ENCODE measurements at regions not wholly inside any gene's neighbourhood (a gene's known extent, or its start where the extent isn't known, plus 50 kb on each side); places are given as distances from the start of the nearest gene placed in this dataset.

DNA sequence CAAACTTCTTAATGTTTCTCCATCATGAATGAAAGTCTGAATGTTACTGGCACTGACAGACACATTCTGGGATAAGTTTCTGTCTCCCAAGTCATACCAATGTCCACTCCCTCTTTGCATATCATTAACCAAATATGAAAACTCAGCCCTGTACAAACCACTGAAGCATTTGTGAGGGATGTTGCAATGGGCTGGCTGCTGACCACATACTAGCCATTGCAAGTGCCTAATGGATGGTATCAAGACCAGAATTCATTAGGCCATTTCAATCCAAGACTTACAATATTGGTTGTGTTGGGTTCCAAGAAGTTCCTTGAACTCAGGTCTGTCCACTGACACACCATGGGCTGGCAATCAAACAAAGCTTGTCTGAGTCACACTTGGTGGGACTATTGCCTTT, 73.8 kb downstream of the CBLN2 start:
- Mint-ChIP-seq H3K27ac (no peak overlapping the region), H3K4me1 (ENCODE audit: low read depth) (no peaks in the 10 kb centered on the region), H3K36me3 (ENCODE audit: low read depth) (0 out of 2 replicates have a peak, but pooled peaks cover 6% of the 10 kb centered on the region), H3K9me3 (peaks cover 17% of the 10 kb centered on the region), H3K27me3 (ENCODE audit: insufficient read depth) (no peaks in the 10 kb centered on the region), H3K4me3 (no peak overlapping the region)
- no peak for DNase-seq
- TF ChIP-seq, protein P1, sequence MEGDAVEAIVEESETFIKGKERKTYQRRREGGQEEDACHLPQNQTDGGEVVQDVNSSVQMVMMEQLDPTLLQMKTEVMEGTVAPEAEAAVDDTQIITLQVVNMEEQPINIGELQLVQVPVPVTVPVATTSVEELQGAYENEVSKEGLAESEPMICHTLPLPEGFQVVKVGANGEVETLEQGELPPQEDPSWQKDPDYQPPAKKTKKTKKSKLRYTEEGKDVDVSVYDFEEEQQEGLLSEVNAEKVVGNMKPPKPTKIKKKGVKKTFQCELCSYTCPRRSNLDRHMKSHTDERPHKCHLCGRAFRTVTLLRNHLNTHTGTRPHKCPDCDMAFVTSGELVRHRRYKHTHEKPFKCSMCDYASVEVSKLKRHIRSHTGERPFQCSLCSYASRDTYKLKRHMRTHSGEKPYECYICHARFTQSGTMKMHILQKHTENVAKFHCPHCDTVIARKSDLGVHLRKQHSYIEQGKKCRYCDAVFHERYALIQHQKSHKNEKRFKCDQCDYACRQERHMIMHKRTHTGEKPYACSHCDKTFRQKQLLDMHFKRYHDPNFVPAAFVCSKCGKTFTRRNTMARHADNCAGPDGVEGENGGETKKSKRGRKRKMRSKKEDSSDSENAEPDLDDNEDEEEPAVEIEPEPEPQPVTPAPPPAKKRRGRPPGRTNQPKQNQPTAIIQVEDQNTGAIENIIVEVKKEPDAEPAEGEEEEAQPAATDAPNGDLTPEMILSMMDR (IDR thresholded peaks at IDR 0.05): no peak

DNA sequence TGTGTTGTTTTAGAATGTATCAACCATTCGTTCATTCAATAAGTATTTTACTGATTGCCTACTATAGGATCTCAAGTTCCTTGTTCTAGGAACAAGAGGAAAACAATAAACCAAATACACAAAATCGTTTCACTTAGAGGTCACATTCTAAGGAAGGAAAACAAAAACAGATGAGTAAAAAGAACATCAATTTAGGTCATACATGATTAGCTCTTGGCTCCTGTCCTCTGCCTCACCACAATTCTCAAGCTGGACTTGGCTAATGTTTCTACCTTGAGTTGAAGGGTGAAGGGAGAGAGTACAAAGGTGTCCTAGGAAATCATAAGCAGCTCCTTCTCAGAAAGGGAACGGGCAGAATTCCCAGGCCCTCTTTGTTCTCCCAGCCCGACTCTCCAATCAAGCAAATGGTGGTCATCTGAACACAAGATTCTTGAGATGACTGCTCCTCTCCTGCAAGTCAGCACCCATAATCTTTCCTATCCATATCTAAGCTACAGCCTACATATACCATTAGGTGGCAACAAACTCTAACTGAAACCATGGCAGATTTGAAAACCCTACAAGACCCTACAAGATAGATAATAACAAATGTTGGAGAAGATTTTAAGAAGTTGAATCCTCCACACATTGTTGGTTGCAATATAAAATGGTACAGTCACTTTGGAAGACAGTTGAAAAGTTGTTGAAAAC, 76.0 kb downstream of the CBLN2 start:
- H3K4me3 Mint-ChIP-seq: no peak overlapping the region
- TF ChIP-seq, protein P1 (IDR thresholded peaks at IDR 0.05): no peak
- H3K27ac Mint-ChIP-seq: no peak overlapping the region
- no peaks in the 10 kb centered on the region for H3K27me3 Mint-ChIP-seq (ENCODE audit: insufficient read depth)
- no peaks in the 10 kb centered on the region for H3K4me1 Mint-ChIP-seq (ENCODE audit: low read depth)
- H3K9me3 Mint-ChIP-seq: peaks cover 20% of the 10 kb centered on the region
- DNase-seq: no peak
- no peaks in the 10 kb centered on the region for H3K36me3 Mint-ChIP-seq (ENCODE audit: low read depth)

DNA sequence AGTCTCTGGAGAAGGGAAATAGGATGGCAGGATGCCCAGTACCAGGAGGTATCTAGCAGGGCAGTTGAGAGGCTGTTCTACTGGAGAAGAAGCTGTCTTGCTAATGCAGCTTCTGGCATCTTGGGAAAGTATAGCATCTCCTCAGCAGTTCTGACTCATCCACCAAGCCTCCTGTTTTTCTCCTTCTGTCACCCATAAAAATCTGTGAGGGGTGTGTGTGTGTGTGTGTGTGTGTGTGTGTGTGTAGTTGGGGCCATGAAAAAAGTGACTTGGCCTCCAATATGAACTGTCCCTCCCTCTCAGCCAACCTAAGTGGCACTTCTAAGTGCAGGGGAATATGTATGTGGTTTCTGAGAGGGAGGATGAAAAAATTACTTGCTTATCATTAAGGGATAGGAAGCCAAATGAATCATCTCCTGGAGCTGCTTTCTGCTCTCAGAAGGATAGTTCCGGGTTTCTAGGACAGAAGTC, 83.9 kb downstream of the CBLN2 start:
- DNase-seq: no peak
- no peaks in the 10 kb centered on the region for H3K36me3 Mint-ChIP-seq (ENCODE audit: low read depth)
- no peak overlapping the region for H3K4me3 Mint-ChIP-seq
- TF ChIP-seq, protein P1 (IDR thresholded peaks at IDR 0.05): no peak
- H3K4me1 Mint-ChIP-seq (ENCODE audit: low read depth): no peaks in the 10 kb centered on the region
- peaks cover 29% of the 10 kb centered on the region for H3K9me3 Mint-ChIP-seq
- no peak overlapping the region for H3K27ac Mint-ChIP-seq
- no peaks in the 10 kb centered on the region for H3K27me3 Mint-ChIP-seq (ENCODE audit: insufficient read depth)

DNA sequence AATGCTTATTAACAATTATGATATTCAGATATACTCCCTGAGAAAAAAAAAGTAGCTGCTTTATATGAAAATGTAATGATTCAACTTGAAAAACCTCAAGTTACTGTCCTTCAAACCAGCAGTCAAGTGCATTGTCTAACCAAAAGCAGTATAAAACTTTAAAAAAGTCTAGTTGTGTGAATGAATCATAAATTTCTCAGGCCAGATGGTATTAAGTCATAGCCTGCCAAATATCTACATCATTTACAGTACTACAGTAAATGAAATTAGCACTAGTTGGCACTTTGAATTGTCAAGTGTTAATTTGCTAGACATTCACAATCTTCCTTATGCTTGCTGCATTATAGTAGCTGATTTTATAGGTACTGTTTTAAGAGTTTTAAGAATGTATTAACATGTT, 85.9 kb downstream of the CBLN2 start:
- no peak for DNase-seq
- Mint-ChIP-seq H3K9me3 (peaks cover 28% of the 10 kb centered on the region), H3K4me3 (no peak overlapping the region), H3K4me1 (ENCODE audit: low read depth) (no peaks in the 10 kb centered on the region), H3K27me3 (ENCODE audit: insufficient read depth) (no peaks in the 10 kb centered on the region), H3K27ac (no peak overlapping the region), H3K36me3 (ENCODE audit: low read depth) (no peaks in the 10 kb centered on the region)
- TF ChIP-seq, protein P1 (IDR thresholded peaks at IDR 0.05): no peak

DNA sequence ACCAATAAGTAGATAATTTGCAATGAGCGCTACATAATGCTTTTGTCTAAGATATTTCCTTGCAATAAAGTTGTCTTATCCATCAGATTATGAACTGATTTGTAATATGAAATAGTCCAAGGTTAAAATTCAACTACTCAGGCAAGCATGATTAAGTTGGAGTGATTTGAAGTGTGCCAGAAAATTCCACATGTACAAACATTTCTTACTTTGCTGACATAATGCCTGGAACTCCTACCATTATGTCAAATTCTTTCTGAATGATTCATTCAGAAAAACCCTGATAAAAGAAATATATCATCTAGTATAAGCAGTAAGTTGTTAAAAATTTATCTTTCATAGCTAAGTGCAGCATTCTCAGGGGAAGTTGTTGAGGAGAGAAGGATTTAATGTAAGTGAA, 87.3 kb downstream of the CBLN2 start:
- H3K4me3 Mint-ChIP-seq: no peak overlapping the region
- TF ChIP-seq, protein P1 (IDR thresholded peaks at IDR 0.05): no peak
- H3K9me3 Mint-ChIP-seq: peaks cover 36% of the 10 kb centered on the region
- no peak overlapping the region for H3K27ac Mint-ChIP-seq
- no peaks in the 10 kb centered on the region for H3K27me3 Mint-ChIP-seq (ENCODE audit: insufficient read depth)
- no peaks in the 10 kb centered on the region for H3K36me3 Mint-ChIP-seq (ENCODE audit: low read depth)
- DNase-seq: no peak
- H3K4me1 Mint-ChIP-seq (ENCODE audit: low read depth): no peaks in the 10 kb centered on the region
